Endothelial cell of umbilical vein (primary cell): ENCODE measurements at regions not wholly inside any gene's neighbourhood (a gene's known extent, or its start where the extent isn't known, plus 50 kb on each side); places are given as distances from the start of the nearest gene placed in this dataset.

ENCODE experiments used
- EZH2 ChIP-seq: IDR thresholded peaks from 2 replicates; pipeline ENCODE4 v1.6.1; 2012; ENCODE audit warnings: borderline replicate concordance, low read depth, mild to moderate bottlenecking, moderate library complexity, low read length, inconsistent platforms; ENCODE audit not compliant: severe bottlenecking
- FOS ChIP-seq: IDR thresholded peaks from 2 replicates; pipeline ENCODE4 v1.6.1; 2011; ENCODE audit warnings: mild to moderate bottlenecking, low read length, moderate library complexity, borderline replicate concordance; ENCODE audit not compliant: insufficient read depth
- GATA2 ChIP-seq: IDR thresholded peaks from 2 replicates; pipeline ENCODE4 v1.7.0; 2011; ENCODE audit warnings: low read depth, mild to moderate bottlenecking, moderate library complexity, mixed read lengths, low read length; ENCODE audit not compliant: insufficient read length, insufficient read depth
- JUN ChIP-seq: IDR thresholded peaks from 2 replicates; pipeline ENCODE4 v1.6.1; 2011; ENCODE audit warnings: borderline replicate concordance, low read depth; ENCODE audit not compliant: insufficient read length, insufficient read depth
- MYC ChIP-seq: IDR thresholded peaks from one replicate; pipeline ENCODE4 v1.6.1; 2011; ENCODE audit warnings: mild to moderate bottlenecking, low read depth, low read length
- POLR2A ChIP-seq: IDR thresholded peaks from 2 replicates; pipeline ENCODE4 v1.6.1; 2012; ENCODE audit warnings: low read depth, mild to moderate bottlenecking, control low read depth, low read length
- POLR2AphosphoS5 ChIP-seq: IDR thresholded peaks from 2 replicates; pipeline ENCODE4 v1.6.1; 2012; ENCODE audit warnings: low read depth, mild to moderate bottlenecking, control low read depth, low read length, moderate library complexity; ENCODE audit not compliant: insufficient read depth
- TF ChIP-seq, protein P1 (sequence below), 2 donors: IDR thresholded peaks; 1 replicate in 1 of 2; 2 replicates in 1 of 2; pipeline ENCODE4 v1.5.1; 2011; ENCODE audit warnings: low read length in 2 of 2, mild to moderate bottlenecking in 2 of 2, moderate library complexity in 2 of 2, control low read depth in 1 of 2, inconsistent platforms in 1 of 2, low read depth in 1 of 2; ENCODE audit not compliant: insufficient read depth in 1 of 2; ENCODE audit errors: extremely low read depth in 1 of 2
- TF ChIP-seq, protein P2 (sequence below): IDR thresholded peaks from 2 replicates; pipeline ENCODE4 v1.6.1; 2011; ENCODE audit not compliant: insufficient read depth, insufficient read length

DNA sequence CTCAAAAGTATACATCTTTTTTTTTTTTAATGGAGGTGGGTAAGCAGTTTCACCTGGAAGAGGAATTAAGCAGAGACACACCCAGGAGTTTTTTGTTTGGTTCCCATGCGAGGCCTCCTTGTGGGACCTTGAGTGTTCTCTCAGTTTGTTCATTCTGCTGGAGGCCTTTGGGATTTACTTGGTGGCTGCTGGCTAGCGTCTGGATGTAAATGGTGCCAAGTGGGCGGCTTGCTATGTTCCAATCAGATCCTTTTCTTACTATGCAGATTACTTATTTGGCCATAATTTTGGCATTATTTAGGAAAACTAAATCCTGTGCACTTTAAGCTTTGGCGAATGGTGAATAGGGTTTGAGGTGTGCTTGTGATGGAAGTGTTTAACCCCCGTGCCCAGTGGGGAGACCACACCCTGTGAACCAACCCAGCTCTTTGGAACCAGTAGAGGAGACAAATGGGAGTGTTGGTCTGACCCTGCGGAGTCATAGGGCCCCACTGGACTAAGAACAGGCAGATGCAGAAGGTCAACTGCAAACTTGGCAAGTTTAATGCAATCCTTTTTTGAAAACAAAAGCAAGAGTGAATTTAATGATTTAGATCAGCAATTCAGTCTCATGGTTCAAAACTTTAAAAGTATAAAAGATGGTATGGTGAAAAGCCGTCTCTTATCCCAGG lies 79.4 kb downstream of the EBLN2 start:
- TF ChIP-seq, protein P1, sequence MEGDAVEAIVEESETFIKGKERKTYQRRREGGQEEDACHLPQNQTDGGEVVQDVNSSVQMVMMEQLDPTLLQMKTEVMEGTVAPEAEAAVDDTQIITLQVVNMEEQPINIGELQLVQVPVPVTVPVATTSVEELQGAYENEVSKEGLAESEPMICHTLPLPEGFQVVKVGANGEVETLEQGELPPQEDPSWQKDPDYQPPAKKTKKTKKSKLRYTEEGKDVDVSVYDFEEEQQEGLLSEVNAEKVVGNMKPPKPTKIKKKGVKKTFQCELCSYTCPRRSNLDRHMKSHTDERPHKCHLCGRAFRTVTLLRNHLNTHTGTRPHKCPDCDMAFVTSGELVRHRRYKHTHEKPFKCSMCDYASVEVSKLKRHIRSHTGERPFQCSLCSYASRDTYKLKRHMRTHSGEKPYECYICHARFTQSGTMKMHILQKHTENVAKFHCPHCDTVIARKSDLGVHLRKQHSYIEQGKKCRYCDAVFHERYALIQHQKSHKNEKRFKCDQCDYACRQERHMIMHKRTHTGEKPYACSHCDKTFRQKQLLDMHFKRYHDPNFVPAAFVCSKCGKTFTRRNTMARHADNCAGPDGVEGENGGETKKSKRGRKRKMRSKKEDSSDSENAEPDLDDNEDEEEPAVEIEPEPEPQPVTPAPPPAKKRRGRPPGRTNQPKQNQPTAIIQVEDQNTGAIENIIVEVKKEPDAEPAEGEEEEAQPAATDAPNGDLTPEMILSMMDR (IDR thresholded peaks at IDR 0.05; ENCODE audit: extremely low read depth in 1 of 2, insufficient read depth in 1 of 2, low read depth in 1 of 2, low read length in 2 of 2) = no peak
- TF ChIP-seq POLR2A (no peak), POLR2AphosphoS5 (no peak), JUN (no peak), FOS (no peak), EZH2 (no peak), GATA2 (no peak), MYC (no peak)
- TF ChIP-seq, protein P2, sequence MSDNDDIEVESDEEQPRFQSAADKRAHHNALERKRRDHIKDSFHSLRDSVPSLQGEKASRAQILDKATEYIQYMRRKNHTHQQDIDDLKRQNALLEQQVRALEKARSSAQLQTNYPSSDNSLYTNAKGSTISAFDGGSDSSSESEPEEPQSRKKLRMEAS = no peak
